HG03378 (cell line): ENCODE measurements at regions not wholly inside any gene's neighbourhood (a gene's known extent, or its start where the extent isn't known, plus 50 kb on each side); places are given as distances from the start of the nearest gene placed in this dataset.
A peak's percentile ranks its signal among the peaks of the same experiment; 100 is the strongest.

Experiments
- ATAC-seq: cut with Tn5 transposase; IDR thresholded peaks from one replicate; pipeline ENCODE4 v1.9.1; 2021; ENCODE audit warnings: mild to moderate bottlenecking, moderate library complexity; ENCODE audit not compliant: unreplicated experiment

- no peak for ATAC-seq
Observed at GRCh38 chr15:38692789-38693062, 128.1 kb upstream of the RASGRP1 start.

- no peak for ATAC-seq
Observed at GRCh38 chr15:38695249-38696108, 130.9 kb upstream of the RASGRP1 start.

GRCh38 chr15:38696109-38696727, 131.6 kb upstream of the RASGRP1 start:
- ATAC-seq, result peak; percentile 65

GRCh38 chr15:38696790-38697495, 132.3 kb upstream of the RASGRP1 start:
- ATAC-seq, result no peak

- no peak for ATAC-seq
Observed at GRCh38 chr15:38698254-38698653, 133.6 kb upstream of the RASGRP1 start.

GRCh38 chr15:38699633-38700230, 135.1 kb upstream of the RASGRP1 start:
- ATAC-seq, result peak; percentile 73

GRCh38 chr15:38701149-38701548, 136.5 kb upstream of the RASGRP1 start:
- no peak for ATAC-seq

GRCh38 chr15:38702178-38702912, 137.7 kb upstream of the RASGRP1 start:
- no peak for ATAC-seq

- no peak for ATAC-seq
Observed at GRCh38 chr15:38705436-38706219, 141.0 kb upstream of the RASGRP1 start.

GRCh38 chr15:38706956-38707355, 142.3 kb upstream of the RASGRP1 start:
- ATAC-seq, result no peak

GRCh38 chr15:38707802-38708671, 143.4 kb upstream of the RASGRP1 start:
- ATAC-seq, result peak; percentile 78

- no peak for ATAC-seq
Observed at GRCh38 chr15:38708672-38709180, 144.1 kb upstream of the RASGRP1 start.

- no peak for ATAC-seq
Observed at GRCh38 chr15:38709196-38709595, 144.6 kb upstream of the RASGRP1 start.

- ATAC-seq, result no peak
Observed at GRCh38 chr15:38714309-38715072, 149.9 kb upstream of the RASGRP1 start.

GRCh38 chr15:38720893-38721567, 156.4 kb upstream of the RASGRP1 start:
- ATAC-seq, result no peak

- ATAC-seq, result no peak
Observed at GRCh38 chr15:38721568-38721945, 156.9 kb upstream of the RASGRP1 start.

- ATAC-seq, result no peak
Observed at GRCh38 chr15:38722236-38722635, 157.6 kb upstream of the RASGRP1 start.

GRCh38 chr15:38724827-38725226, 160.2 kb upstream of the RASGRP1 start:
- no peak for ATAC-seq
